MM.1S (cell line): ENCODE measurements at regions not wholly inside any gene's neighbourhood (a gene's known extent, or its start where the extent isn't known, plus 50 kb on each side); places are given as distances from the start of the nearest gene placed in this dataset.
"Not testable (repeated sequence)": the region's sequence is repeated elsewhere in the genome, so short reads cannot be mapped to it uniquely, and the experiment has no call there.

ENCODE experiments used
- DNase-seq: peaks from one replicate; pipeline ENCODE4 v3.0.0-alpha.2; 2015
- H2AFZ ChIP-seq: fragments of 300-600 bp; sonication (generic); 2 replicates; pipeline ENCODE4 v1.6.0; 2016; ENCODE audit warnings: antibody characterized with exemption, low read length
- H3F3A ChIP-seq: fragments of 300-600 bp; sonication (generic); 2 replicates; pipeline ENCODE4 v1.6.1; 2016; ENCODE audit warnings: mild to moderate bottlenecking, antibody characterized with exemption, low read length, moderate library complexity, mixed read lengths; ENCODE audit not compliant: insufficient read depth
- H3K27ac ChIP-seq: fragments of 300-600 bp; sonication (generic); 2 replicates; pipeline ENCODE4 v1.5.1; 2016; ENCODE audit warnings: mild to moderate bottlenecking, low read length
- H3K27me3 ChIP-seq: fragments of 300-600 bp; sonication (generic); replicated peaks from 2 replicates; pipeline ENCODE4 v1.6.0; 2016; ENCODE audit warnings: low read length; ENCODE audit not compliant: insufficient read depth
- H3K36me3 ChIP-seq: fragments of 300-600 bp; sonication (generic); replicated peaks from 2 replicates; pipeline ENCODE4 v1.6.1; 2016; ENCODE audit warnings: mild to moderate bottlenecking, low read length, mixed read lengths; ENCODE audit not compliant: insufficient read depth
- H3K4me1 ChIP-seq: fragments of 300-600 bp; sonication (generic); 2 replicates; pipeline ENCODE4 v1.6.1; 2016; ENCODE audit warnings: low read length, mixed read lengths
- H3K4me2 ChIP-seq: fragments of 300-600 bp; sonication (generic); 2 replicates; pipeline ENCODE4 v1.6.0; 2016; ENCODE audit warnings: low read depth, low read length
- H3K4me3 ChIP-seq: fragments of 300-600 bp; sonication (generic); 2 replicates; pipeline ENCODE4 v1.5.1; 2016; ENCODE audit warnings: low read length, mixed read lengths
- H3K79me2 ChIP-seq: fragments of 300-600 bp; sonication (generic); 2 replicates; pipeline ENCODE4 v1.6.1; 2016; ENCODE audit warnings: mixed run types, low read length, mixed read lengths
- H3K9ac ChIP-seq: fragments of 300-600 bp; sonication (generic); 2 replicates; pipeline ENCODE4 v1.6.1; 2016; ENCODE audit warnings: low read length, mixed read lengths
- H3K9me2 ChIP-seq: fragments of 300-600 bp; sonication (generic); replicated peaks from 2 replicates; pipeline ENCODE4 v1.6.1; 2016; ENCODE audit warnings: mild to moderate bottlenecking, low read length, mixed read lengths; ENCODE audit not compliant: insufficient read depth
- H3K9me3 ChIP-seq: fragments of 300-600 bp; sonication (generic); replicated peaks from 2 replicates; pipeline ENCODE4 v1.6.1; 2016; ENCODE audit warnings: mild to moderate bottlenecking, low read length, mixed read lengths; ENCODE audit not compliant: insufficient read depth
- H4K20me1 ChIP-seq: fragments of 300-600 bp; sonication (generic); 2 replicates; pipeline ENCODE4 v1.6.1; 2016; ENCODE audit warnings: mild to moderate bottlenecking, low read length, moderate library complexity, mixed read lengths; ENCODE audit not compliant: insufficient read depth
- CTCF ChIP-seq: fragments of 300-600 bp; sonication (generic); IDR thresholded peaks from 2 replicates; pipeline ENCODE4 v1.5.1; 2016; ENCODE audit warnings: antibody characterized with exemption, low read length, mixed read lengths
- EZH2 ChIP-seq: fragments of 300-600 bp; sonication (generic); optimal IDR thresholded peaks from 2 replicates; pipeline ENCODE3; 2017; ENCODE audit warnings: low read depth, mild to moderate bottlenecking, antibody characterized with exemption, low read length, mixed read lengths
- EZH2phosphoT487 ChIP-seq: fragments of 300-600 bp; sonication (generic); IDR thresholded peaks from 2 replicates; pipeline ENCODE4 v1.6.1; 2018; ENCODE audit warnings: antibody characterized with exemption, low read length

GRCh38 chr10:2548071-2548470, 519.3 kb upstream of the PFKP start:
- Histone ChIP-seq H3K9me2 (no peaks in the 10 kb centered on the region), H3K79me2 (no peaks in the 10 kb centered on the region), H3K4me1 (no peaks in the 10 kb centered on the region), H3K9me3 (no peaks in the 10 kb centered on the region), H3F3A (no peaks in the 10 kb centered on the region), H3K27me3 (no peaks in the 10 kb centered on the region), H4K20me1 (no peaks in the 10 kb centered on the region), H3K4me2 (no peak overlapping the region), H3K36me3 (no peaks in the 10 kb centered on the region), H2AFZ (no peak overlapping the region), H3K9ac (no peak overlapping the region), H3K4me3 (no peak overlapping the region), H3K27ac (no peak overlapping the region)
- DNase-seq = no peak
- no peak for TF ChIP-seq CTCF
- no peak for TF ChIP-seq EZH2
- no peak for TF ChIP-seq EZH2phosphoT487

GRCh38 chr10:2547606-2548005, 519.7 kb upstream of the PFKP start:
- Histone ChIP-seq H3K9ac (no peak overlapping the region), H3K27ac (no peak overlapping the region)

GRCh38 chr10:2546894-2547293, 520.5 kb upstream of the PFKP start:
- H3K4me3 ChIP-seq, H3K27me3 ChIP-seq, DNase-seq, H3K4me1 ChIP-seq, H3F3A ChIP-seq, H3K79me2 ChIP-seq, H3K27ac ChIP-seq, H3K9me2 ChIP-seq, H3K9ac ChIP-seq, H2AFZ ChIP-seq, H3K4me2 ChIP-seq, H3K9me3 ChIP-seq, H3K36me3 ChIP-seq, H4K20me1 ChIP-seq: not testable (repeated sequence)

More at GRCh38 chr10:2547606-2548005, 519.7 kb upstream of the PFKP start:
- Histone ChIP-seq H3K79me2 (no peaks in the 10 kb centered on the region), H3K9me3 (no peaks in the 10 kb centered on the region), H3K27me3 (no peaks in the 10 kb centered on the region), H4K20me1 (no peaks in the 10 kb centered on the region), H2AFZ (no peak overlapping the region), H3K36me3 (no peaks in the 10 kb centered on the region), H3F3A (no peaks in the 10 kb centered on the region), H3K9me2 (no peaks in the 10 kb centered on the region), H3K4me1 (no peaks in the 10 kb centered on the region), H3K4me2 (no peak overlapping the region), H3K4me3 (no peak overlapping the region)
- no peak for TF ChIP-seq EZH2phosphoT487
- TF ChIP-seq CTCF = no peak
- TF ChIP-seq EZH2 = no peak
- no peak for DNase-seq

- TF ChIP-seq CTCF (no peak), EZH2phosphoT487 (no peak), EZH2 (no peak)
- Histone ChIP-seq H3K36me3 (no peaks in the 10 kb centered on the region), H3K9me3 (no peaks in the 10 kb centered on the region), H3K27me3 (no peaks in the 10 kb centered on the region), H3K4me3 (no peak overlapping the region), H4K20me1 (no peaks in the 10 kb centered on the region), H3K4me1 (no peaks in the 10 kb centered on the region), H3K4me2 (no peak overlapping the region), H3K9ac (no peak overlapping the region), H3K27ac (no peak overlapping the region), H3K9me2 (no peaks in the 10 kb centered on the region), H2AFZ (no peak overlapping the region), H3K79me2 (no peaks in the 10 kb centered on the region), H3F3A (no peaks in the 10 kb centered on the region)
- no peak for DNase-seq
These were observed 523.4 kb upstream of the PFKP start for GRCh38 chr10:2543974-2544373.
